Adrenal gland (tissue), 5 donors: ENCODE measurements at regions not wholly inside any gene's neighbourhood (a gene's known extent, or its start where the extent isn't known, plus 50 kb on each side); places are given as distances from the start of the nearest gene placed in this dataset.

ENCODE experiments used
- POLR2A ChIP-seq, 2 donors: fragments of 450-650 bp; IDR thresholded peaks; one replicate each; pipeline ENCODE4 v1.6.1; 2017; ENCODE audit warnings: antibody characterized with exemption in 2 of 2, mild to moderate bottlenecking in 2 of 2, moderate library complexity in 1 of 2
- TF ChIP-seq, protein P1 (sequence below), 6 experiments: fragments of 450-650 bp in 4 of 6; fragments of 200-600 bp in 2 of 6; sonication (generic) in 1 of 6; IDR thresholded peaks; 1 replicate in 5 of 6; 2 replicates in 1 of 6; pipeline versions ENCODE4 v1.5.1 to v1.8.0; 2016 to 2021; ENCODE audit warnings: antibody characterized with exemption in 6 of 6, mild to moderate bottlenecking in 2 of 6, moderate library complexity in 1 of 6
- donor health status: DM: no; HTN: no; CAD: no.

DNA sequence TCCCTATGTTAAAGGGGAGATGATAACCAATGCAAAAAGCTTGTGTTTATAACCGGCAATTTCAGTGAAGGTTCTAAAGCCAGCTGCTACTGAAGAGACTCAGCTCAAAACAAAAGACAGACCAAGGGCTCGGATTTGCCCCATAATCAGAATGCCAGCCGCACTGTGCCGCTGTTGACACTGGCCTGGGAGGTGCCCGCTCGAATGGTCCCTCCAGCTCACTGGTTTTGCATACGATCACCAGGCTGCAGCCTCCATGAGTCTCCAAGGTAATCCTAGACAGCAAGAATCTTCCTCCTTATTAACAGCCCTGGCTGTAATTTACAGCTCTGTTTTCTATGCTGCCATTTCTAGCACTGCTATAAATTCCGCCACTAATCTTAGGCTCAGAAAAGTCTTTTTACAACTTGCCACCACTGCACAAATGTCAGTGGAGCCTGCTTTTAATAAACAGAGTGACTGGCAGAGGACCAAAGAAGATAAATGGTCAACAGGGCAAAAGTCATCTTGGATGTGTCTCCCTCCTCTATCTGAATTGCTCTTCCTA lies 155.7 kb upstream of the SH3BP4 start:
- TF ChIP-seq, protein P1, sequence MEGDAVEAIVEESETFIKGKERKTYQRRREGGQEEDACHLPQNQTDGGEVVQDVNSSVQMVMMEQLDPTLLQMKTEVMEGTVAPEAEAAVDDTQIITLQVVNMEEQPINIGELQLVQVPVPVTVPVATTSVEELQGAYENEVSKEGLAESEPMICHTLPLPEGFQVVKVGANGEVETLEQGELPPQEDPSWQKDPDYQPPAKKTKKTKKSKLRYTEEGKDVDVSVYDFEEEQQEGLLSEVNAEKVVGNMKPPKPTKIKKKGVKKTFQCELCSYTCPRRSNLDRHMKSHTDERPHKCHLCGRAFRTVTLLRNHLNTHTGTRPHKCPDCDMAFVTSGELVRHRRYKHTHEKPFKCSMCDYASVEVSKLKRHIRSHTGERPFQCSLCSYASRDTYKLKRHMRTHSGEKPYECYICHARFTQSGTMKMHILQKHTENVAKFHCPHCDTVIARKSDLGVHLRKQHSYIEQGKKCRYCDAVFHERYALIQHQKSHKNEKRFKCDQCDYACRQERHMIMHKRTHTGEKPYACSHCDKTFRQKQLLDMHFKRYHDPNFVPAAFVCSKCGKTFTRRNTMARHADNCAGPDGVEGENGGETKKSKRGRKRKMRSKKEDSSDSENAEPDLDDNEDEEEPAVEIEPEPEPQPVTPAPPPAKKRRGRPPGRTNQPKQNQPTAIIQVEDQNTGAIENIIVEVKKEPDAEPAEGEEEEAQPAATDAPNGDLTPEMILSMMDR (IDR thresholded peaks at IDR 0.05), result no peak
- TF ChIP-seq POLR2A (IDR thresholded peaks at IDR 0.05), result no peak
